ENCODE measurements at regions not wholly inside any gene's neighbourhood (a gene's known extent, or its start where the extent isn't known, plus 50 kb on each side); places are given as distances from the start of the nearest gene placed in this dataset.

DNA sequence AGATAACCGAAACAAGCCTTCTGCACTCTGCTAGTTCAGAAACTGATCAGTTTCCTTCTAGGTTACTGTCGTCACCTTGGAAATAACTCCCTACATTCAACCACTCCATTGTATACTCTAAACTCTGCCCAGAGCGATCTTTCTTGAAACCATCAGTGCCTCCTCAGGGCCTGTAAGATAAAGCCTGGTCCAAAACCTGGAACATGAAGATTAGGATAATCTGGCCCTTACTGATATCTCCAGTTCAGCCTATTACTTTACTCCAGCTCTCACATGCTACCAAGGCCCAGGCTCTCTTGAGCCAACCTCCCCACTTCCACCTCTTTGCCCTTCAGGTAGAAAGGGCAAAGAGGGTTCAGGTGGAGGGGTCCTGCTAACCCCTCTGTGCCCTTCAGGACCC lies 125.3 kb upstream of the RXFP2 start:
- no peak for DNase-seq

DNA sequence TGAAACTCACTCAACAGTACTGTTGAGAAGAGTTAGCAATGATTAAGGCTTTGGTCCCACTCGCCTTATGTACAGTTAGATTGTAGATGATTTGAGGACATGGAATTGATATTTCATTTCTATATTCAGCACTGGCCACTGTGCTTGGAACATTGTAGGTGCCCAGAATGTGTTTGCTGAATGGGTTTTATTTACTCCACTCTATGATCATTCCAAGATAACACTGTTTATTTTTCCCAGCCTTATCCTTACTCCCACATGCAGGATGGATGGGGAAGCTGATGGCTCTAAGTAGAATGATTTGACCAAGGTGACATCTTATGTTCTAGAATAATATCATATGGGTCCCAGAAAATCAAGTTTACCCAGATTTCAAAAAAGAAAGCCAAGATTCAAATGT lies 124.6 kb upstream of the RXFP2 start:
- DNase-seq, result no peak

DNA sequence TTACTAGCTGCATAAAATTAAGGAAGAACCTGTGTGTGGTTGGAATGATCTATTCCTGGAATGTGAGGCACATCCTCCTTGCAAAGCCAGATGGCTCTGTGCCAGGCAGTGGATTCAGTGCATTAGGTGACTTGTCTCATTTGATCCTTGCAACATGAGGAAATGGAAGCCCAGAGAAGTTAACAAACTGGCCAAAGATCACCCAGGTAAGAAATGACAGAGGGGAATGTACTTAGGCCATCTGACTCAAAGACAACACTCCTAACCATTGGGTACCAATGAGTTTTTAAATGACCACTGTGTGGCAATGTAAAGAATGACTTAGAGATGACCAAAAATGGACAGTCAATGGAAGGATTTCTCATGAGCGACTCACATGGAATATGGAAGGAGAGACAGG lies 114.2 kb upstream of the RXFP2 start:
- DNase-seq, result no peak

DNA sequence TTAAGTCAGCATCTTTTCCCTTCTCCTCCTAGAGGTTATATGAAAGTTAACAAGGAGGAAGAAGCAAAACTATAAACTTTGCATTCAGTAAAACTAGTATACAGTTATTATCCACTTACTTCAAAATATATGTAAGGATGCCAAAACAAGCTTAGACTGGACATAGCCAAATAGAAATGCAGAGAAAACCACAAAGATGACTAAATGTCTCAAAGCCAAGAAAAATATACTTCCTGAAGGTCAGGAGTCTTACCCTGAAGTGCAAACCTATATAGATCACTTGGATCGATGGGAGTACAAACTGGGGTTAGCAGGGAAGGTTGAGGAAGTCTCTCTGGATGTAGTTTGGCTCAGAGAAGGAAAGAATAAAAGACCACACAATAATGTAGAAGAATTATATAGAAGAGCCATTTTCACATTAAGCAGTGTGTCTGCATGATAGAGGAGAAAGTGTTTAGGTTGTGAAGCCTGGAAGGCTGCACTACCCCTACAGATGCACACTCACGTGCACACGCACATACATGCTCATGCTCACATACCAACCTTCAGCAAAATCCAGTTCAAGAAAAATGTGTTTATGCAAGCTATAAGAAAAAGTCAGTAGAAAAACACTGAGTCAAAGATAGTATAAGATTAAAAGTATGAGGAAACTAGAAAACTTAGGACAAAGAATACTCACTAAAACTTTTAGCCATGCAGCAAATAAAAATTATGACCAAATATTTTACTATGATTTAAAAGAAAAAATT lies 112.1 kb upstream of the RXFP2 start:
- no peak for DNase-seq

DNA sequence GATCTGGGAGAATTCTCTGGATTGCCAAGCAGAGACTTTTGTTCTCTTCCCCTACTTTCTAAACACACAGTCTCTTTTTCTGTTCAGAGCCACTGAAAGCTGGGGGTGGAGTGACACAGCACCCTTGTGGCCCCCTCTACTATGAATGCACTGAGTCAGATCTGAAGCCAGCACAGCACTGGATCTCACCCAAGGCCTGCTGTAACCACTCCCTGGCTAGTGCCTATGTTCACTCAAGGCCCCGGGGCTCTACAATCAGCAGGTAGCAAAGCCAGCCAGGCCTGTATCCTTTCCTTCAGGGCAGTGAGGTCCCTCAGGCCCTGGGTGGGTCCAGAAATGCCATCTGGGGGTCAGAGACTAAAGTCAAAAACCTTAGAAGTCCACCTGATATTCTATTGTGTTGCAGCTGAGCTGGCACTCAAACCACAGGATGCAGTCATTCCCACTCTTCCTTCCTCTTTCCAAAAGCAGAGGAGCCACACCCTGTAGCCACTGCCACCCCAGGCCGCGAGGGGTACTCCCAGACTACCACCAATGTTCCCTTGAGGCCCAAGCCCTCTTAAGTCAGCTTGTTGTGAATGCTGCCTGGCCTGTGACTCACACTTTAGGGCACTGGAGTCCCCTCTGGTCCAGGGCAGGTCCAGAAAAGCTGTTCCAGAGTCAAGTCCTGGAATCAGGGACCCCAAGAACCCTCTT lies 110.1 kb upstream of the RXFP2 start:
- DNase-seq, result no peak

DNA sequence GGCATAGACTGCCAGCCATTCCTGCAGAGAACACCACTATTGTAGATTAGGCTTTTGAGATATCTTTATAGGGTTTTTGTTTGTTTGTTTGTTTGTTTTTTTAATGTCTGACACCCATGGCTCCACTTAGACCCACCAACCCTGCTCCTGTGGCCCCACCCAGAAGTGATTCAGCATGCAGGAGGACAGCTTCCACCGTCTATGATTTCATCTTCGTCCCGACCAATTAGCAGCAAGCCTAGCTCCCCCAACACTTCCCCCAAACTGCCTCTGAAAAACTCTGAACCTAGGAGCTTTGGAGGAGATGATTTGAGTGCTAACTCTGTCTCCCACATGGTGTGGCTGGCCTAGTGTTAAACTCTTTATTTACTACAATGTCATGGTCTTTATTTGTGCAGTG lies 108.3 kb upstream of the RXFP2 start:
- no peak for DNase-seq

DNA sequence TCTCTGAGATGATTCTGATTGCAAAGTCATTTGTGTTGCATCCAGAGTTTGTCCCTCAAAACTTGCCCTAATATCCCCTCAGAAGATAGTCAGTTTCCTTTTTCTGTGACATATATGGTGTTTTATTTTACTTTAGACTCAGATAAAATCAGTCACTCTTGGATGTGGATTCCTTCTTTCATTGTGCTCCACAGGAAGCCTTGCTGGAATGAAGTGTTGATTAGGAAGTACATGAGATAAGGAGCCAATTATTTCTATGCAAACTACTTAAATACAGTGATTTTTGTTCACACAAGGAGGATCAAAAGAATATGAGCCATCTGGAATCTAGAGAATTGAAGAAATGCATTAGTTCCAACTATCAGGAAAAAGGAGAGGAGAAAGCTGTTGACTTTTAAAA lies 107.6 kb upstream of the RXFP2 start:
- DNase-seq, result no peak

DNA sequence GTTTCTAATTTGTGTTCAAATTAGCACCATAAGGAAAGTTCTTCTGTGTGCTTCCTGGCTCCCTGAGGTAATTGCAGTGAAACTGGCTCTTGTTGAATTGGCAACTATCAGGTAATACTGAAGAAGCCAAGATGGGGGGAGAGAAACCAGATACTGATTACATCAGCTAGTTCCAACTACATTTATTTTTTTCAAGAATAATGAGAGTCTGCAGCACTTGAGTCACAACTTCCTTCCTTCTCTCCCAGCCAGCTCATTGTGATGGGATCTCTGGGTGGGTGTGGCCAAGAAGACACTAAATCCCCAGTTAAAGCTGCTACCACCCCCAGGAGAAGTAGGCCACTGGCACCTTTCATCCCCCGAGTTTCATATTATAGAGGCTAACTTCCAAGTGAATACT lies 100.7 kb upstream of the RXFP2 start:
- no peak for DNase-seq

DNA sequence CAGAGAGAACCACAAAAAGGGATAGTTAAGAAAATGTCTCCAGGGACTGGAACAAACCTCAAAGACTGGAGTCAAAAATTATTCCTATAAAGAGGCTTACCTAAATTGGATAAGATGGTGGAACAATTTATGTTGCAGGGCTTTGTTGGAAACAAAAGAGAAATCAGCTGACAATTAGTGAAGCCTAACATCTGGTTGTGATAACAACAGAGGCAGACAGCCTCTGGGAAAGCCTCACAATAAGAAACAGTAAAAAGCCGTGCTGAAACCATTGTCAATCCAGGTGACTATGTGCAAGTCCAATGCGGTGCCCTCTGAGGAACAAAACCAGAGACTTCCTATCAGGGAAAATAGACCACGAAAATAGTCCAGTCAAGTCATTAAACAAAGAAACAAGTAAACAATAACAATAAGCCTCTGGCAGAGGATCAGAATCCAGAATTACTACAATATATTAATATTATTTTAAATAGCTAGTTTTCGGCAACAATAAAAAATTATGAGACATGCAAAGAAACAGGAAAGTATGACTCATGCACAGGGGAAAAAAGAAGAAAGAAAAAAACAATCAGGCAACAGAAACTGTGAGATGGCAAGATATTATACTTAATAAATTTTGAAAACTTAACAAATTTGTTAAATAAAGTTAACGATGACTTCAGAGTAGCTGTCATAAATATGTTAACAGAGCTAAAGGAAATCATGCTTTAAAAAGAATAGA lies 99.7 kb upstream of the RXFP2 start:
- DNase-seq, result no peak

DNA sequence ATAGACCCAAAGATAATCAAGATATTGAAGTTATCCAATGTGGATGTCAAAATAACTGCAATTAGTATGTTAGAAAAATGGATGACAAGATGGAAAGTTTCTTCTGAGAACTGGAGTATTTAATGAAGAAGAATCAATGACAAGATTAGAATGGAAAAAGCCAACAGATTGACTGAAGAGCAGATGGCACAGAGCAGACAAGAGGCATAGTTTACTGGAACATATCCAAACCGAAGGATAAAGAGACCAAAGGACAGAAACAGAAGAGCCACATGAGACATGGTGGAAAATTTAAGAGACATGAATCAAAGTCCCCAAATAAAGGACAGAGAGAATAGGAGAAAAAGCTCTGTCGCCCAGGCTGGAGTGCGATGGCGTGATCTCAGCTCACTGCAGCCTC lies 89.6 kb upstream of the RXFP2 start:
- peak; percentile 85 for DNase-seq

DNA sequence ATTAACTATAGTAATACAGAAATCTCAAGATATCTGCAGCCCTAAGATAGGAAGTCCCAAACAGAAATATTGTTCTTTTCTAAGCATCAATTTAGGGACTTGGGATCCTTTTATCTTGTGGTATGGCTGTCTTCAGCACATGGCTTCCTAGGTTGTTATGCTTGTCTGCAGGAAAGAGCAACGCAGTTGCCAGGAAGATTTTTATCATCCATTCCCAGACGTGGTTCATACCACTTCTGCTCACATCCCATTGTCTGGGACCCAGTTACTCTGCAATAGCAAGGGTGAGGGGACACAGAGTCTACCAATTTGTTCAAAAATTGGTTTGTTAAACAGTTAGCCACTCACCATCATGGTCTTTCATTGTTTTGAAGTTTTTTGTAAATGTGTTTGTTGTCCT lies 85.6 kb upstream of the RXFP2 start:
- DNase-seq, result no peak

DNA sequence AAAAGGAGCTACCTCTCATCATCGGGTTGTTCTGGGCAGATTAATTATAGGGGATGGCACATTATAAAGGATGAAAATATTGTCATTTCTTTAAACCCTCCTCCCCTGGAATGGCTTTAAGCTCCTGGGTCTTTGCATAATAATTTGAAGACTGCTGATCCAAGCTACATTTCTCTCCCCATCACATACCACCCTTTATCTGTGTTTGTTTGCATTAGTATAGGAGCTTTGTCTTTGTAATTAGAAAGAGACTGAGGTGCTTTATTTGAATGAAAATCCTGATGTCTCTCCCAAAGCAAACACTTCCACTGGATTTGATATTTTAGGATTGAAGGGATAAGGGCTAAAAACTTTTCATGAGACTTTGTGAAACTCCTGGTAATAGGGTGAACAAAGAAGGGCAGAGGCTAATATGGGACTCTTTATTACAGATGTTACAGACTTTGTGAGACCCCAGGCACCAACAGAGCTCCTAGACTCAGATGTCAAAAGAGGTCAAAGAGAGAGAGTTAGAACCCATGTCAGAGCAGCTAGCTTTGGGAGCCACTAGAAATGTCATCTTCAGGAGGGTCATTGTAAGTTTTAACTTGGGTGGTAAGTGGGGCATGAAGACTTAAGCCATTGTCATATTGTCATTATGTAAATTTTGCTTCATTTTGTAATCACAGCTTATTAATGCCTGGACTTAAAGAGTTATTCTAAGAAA lies 75.3 kb upstream of the RXFP2 start:
- no peak for DNase-seq

DNA sequence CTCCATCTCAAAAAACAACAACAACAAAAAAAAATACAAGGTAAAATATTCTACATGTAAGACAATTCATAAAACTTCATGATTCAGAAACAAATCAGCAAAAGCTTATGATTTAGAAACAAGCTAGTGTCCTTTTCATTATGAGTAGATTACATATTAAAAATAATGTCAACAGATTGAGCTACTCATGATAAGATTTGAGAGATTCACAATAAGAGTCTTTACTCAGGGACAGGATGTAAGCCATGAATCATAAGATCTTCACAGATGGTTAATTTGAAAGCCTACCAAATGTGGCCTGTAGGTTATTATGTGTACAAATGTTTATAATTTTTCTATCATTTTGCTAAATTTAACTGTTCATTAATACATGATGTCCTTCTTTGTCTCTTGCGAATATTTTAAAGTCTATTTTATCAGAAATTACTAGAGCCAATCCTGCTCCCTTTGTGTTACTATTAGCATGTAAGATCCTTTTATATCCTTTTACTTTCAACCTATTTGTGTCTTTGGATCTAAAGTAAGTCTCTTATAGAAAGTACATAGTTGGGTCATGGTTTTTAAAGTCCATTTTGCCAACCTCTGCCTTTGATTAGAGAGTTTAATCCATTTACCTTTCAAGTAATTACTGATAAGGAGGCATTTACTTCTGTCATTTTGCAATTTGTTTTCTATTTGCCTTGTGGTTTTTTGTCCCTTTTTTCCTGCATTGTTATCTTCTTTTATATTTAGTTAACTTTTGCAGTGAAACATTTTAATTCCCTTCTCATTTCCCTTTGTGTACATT lies 68.3 kb upstream of the RXFP2 start:
- no peak for DNase-seq

DNA sequence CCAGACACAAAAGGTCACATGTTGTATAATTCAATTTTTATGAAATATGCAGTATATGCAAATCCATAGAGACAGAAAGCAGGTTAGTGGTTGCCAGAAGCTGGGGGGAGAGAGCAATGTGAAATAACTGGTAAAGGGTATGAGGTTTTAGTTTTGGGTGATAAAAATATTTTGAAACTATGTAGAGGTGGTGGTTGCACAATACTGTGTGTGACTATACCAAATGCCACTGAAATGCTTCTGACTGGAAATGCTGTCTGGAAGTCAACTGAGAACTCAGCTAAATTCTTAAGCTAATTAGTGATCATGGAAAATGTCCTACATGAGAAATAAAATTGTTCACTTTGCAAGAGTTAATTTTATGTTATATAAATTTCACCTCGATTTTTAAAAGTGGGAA lies 65.3 kb upstream of the RXFP2 start:
- DNase-seq, result no peak

DNA sequence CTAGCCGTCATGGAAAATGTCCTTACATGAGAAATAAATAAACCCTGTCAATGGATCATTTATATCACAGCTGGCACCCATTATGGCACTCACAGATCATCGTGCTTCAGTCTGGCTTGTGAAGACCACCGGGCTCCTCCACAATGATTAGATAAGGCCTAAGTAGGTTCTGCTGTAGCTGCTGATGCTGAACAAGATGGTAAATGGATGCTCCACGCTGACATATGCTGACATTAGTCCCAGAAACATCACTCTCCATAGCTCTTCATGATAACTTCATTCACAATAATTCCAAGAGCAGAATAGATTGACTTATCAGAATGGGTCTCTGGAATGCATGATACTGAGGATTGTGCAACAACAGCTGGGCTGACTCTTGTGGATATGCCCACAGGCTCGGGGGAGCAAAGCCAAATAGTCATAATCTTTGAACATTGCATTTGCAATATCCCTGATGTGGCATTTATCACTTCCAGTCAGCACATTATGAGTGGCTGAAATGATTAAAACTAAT lies 63.8 kb upstream of the RXFP2 start:
- no peak for DNase-seq

DNA sequence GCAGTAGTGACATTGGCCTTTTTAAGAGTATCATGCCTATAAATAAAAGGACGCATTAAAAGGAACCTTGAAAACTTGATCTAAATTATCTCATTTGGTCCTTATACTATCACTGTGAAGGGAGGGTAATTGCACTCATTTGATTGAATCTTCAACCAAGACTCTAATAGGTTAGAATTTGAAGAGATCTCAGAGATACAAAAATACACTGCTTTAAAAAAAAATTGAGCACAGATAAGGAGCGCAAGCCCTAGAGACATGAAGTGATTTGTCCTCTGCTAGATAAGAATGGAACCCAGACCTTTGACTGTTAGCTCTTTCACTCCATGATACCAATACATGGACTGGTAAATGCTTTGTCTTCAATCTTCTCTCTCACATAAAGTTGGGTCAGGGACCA lies 58.2 kb upstream of the RXFP2 start:
- no peak for DNase-seq

DNA sequence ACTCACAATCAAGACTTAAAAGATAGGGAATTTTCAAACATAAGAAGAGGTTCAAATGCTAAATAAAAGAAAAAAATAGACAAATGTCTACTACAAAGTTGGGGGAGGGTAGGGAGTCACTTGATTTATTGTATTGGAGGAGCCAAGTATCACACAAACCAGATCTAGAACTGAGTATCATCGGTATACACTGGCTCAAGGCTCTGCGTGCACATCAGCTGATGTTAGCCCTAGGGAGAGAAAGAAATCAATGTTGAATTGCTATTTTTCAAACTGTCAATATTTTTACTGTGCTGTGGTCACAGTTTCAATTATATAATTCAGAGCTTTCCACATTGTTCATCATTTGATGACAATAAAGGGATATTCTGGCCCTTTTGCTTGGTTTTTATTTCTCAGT lies 54.9 kb upstream of the RXFP2 start:
- DNase-seq, result no peak

DNA sequence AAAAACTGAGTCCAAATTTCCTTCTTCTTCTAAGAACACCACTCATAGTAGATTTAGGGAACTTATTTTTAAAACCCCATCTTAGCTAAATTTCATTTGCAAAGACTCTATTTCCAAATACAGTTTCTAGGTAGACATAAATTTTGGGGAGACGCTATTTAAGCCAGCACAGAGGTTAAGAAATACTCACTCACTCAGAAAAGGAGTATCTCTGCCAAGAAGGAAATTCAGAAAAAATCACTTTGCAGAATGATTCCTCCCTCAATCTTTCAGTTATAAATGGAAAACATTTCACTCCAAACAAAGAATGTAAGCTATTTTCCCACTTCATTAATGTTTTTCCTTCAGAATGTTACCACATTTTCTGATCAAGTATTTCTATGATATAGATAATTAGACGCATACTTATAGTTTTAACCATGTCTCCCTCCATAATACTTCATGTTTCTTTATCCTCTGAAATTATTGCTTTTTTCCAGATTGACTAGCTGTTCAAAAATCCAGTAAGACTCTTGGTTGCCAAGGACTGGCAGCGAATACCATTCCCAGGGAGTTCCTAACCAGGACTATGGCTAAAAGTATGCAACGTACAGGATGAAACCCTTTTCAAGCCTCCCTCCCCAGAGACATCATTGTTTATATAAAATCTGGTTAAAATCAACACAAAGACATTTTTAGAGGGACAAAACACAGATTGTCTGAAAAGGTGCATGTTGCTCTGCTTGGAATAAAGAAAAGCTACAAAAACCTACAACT lies 52.5 kb upstream of the RXFP2 start:
- DNase-seq, result no peak
